Fibroblast of lung (primary cell): ENCODE measurements at regions not wholly inside any gene's neighbourhood (a gene's known extent, or its start where the extent isn't known, plus 50 kb on each side); places are given as distances from the start of the nearest gene placed in this dataset.

Experiments used
- DNase-seq, 2 donors: peaks; one replicate each; pipeline versions ENCODE4 v3.0.0 to v3.0.0-alpha.2; 2010; ENCODE audit warnings: low read depth in 2 of 2
- H2AFZ ChIP-seq: 2 replicates; pipeline ENCODE4 v1.5.1; 2012; ENCODE audit warnings: low read length, control low read depth, inconsistent platforms
- H3K27ac ChIP-seq: 2 replicates; pipeline ENCODE4 v1.5.1; 2011; ENCODE audit warnings: low read length, control low read depth; ENCODE audit not compliant: insufficient read depth
- H3K27me3 ChIP-seq: 2 replicates; pipeline ENCODE4 v1.5.1; 2011; ENCODE audit warnings: mild to moderate bottlenecking, low read length; ENCODE audit not compliant: control insufficient read depth, insufficient read depth
- H3K36me3 ChIP-seq: 2 replicates; pipeline ENCODE4 v1.5.1; 2011; ENCODE audit warnings: low read length; ENCODE audit not compliant: control insufficient read depth, insufficient read depth
- H3K4me1 ChIP-seq: 2 replicates; pipeline ENCODE4 v1.5.1; 2011; ENCODE audit warnings: low read length; ENCODE audit not compliant: control insufficient read depth, insufficient read depth; ENCODE audit errors: extremely low read depth
- H3K4me2 ChIP-seq: 2 replicates; pipeline ENCODE4 v1.5.1; 2011; ENCODE audit warnings: low read length, control low read depth; ENCODE audit not compliant: insufficient read depth; ENCODE audit errors: extremely low read depth
- H3K4me3 ChIP-seq, 4 experiments: fragments of 200-600 bp in 1 of 4; sonication (generic) in 1 of 4; replicated peaks in 1 of 4; 2 replicates each; pipeline ENCODE4 v1.5.1; 2011 to 2016; ENCODE audit warnings: low read length in 4 of 4, low read depth in 3 of 4, mild to moderate bottlenecking in 3 of 4, control low read depth in 2 of 4, inconsistent platforms in 1 of 4, mixed read lengths in 1 of 4; ENCODE audit not compliant: insufficient read depth in 1 of 4; ENCODE audit errors: control extremely low read depth in 1 of 4
- H3K79me2 ChIP-seq: 2 replicates; pipeline ENCODE4 v1.5.1; 2012; ENCODE audit warnings: mild to moderate bottlenecking, low read length, inconsistent platforms; ENCODE audit not compliant: control insufficient read depth, insufficient read depth
- H3K9ac ChIP-seq: 2 replicates; pipeline ENCODE4 v1.5.1; 2011; ENCODE audit warnings: mild to moderate bottlenecking, low read length, control low read depth; ENCODE audit not compliant: insufficient read depth
- H3K9me3 ChIP-seq: 2 replicates; pipeline ENCODE4 v1.5.1; 2012; ENCODE audit warnings: low read depth, low read length; ENCODE audit not compliant: control insufficient read depth, insufficient read depth
- H4K20me1 ChIP-seq: 2 replicates; pipeline ENCODE4 v1.5.1; 2011; ENCODE audit warnings: low read length; ENCODE audit not compliant: control insufficient read depth, insufficient read depth; ENCODE audit errors: extremely low read depth
- CTCF ChIP-seq, 2 donors: IDR thresholded peaks in 1 of 2; conservative IDR thresholded peaks in 1 of 2; 1 replicate in 1 of 2; 2 replicates in 1 of 2; pipeline ENCODE4 v1.5.1; 2011 to 2012; ENCODE audit warnings: low read length in 2 of 2, control low read depth in 1 of 2, inconsistent platforms in 1 of 2, low read depth in 1 of 2, mild to moderate bottlenecking in 1 of 2
- EZH2 ChIP-seq: IDR thresholded peaks from 2 replicates; pipeline ENCODE4 v1.5.1; 2012; ENCODE audit warnings: low read length, control low read depth, mild to moderate bottlenecking; ENCODE audit errors: missing control alignments

DNA sequence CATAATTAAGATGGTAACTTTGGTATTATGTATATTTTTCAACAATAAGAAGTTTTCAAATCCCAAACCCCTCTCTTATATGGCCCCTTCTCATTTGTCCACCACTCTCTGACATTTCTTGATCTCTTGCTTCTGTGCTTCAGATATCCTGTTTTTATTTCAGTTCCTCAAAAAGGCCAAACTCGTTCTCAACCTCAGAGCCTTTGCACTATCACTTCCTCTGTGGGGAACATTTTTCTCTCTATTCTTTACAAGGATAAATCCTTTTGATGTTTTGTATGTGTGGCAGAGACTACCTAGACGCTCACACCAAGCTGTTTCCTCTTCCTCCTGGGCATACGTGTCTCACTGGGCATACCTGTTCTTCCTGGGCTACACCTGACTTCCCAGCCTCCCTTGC lies 54.2 kb upstream of the FRMD4A start:
- Histone ChIP-seq H3K9me3 (no peaks in the 10 kb centered on the region), H3K27me3 (no peaks in the 10 kb centered on the region), H3K27ac (no peak overlapping the region), H3K9ac (no peak overlapping the region), H4K20me1 (no peaks in the 10 kb centered on the region), H3K4me3 (no peak overlapping the region), H3K4me2 (no peak overlapping the region), H2AFZ (no peak overlapping the region), H3K4me1 (peaks cover 3% of the 10 kb centered on the region), H3K79me2 (no peaks in the 10 kb centered on the region), H3K36me3 (no peaks in the 10 kb centered on the region)
- TF ChIP-seq CTCF (conservative IDR thresholded peaks at IDR 0.05 in 1 of 2, IDR thresholded peaks at IDR 0.05 in 1 of 2; ENCODE audit: low read depth in 1 of 2, low read length in 2 of 2) (no peak), EZH2 (no peak)
- DNase-seq = no peak

DNA sequence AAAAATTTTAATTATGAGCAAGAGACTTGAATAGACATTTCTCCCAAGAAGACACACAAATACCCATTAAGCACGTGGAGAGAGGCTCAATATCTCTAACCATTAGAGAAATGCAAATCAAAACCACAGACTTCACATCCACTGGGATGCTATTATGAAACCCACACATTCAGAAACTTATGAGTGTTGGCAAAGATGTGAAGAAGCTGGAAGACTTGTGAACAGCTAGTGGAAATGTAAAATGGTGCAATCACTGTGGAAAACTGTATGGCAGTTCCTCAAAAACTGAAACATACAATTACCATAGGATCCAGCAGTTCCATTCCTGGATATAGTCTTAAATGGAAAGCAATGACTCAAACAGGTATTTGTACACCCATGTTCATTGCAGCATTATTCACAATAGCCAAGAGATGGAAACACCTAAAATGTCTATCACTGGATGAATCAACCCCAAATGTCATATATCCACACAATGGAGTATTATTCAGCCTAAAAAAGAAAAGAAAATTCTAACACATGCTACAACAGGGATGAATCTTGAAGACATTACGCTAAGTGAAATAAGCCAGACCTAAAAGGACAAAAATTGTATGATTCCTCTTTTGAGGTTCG lies 53.5 kb upstream of the FRMD4A start:
- no peak overlapping the region for H3K27ac ChIP-seq
- H3K36me3 ChIP-seq = no peaks in the 10 kb centered on the region
- H3K4me1 ChIP-seq = peaks cover 3% of the 10 kb centered on the region
- H3K79me2 ChIP-seq = no peaks in the 10 kb centered on the region
- H3K9me3 ChIP-seq = no peaks in the 10 kb centered on the region
- no peak overlapping the region for H3K9ac ChIP-seq
- no peak overlapping the region for H3K4me2 ChIP-seq
- no peaks in the 10 kb centered on the region for H3K27me3 ChIP-seq
- H3K4me3 ChIP-seq = no peak overlapping the region
- no peaks in the 10 kb centered on the region for H4K20me1 ChIP-seq
- peak; percentile 12 to 65 for DNase-seq
- TF ChIP-seq EZH2 = no peak
- no peak for TF ChIP-seq CTCF (conservative IDR thresholded peaks at IDR 0.05 in 1 of 2, IDR thresholded peaks at IDR 0.05 in 1 of 2; ENCODE audit: low read depth in 1 of 2, low read length in 2 of 2)
- H2AFZ ChIP-seq = no peak overlapping the region

- H3K27ac ChIP-seq = no peak overlapping the region
- no peaks in the 10 kb centered on the region for H3K36me3 ChIP-seq
- no peak overlapping the region for H2AFZ ChIP-seq
- H3K27me3 ChIP-seq = no peaks in the 10 kb centered on the region
- no peaks in the 10 kb centered on the region for H3K9me3 ChIP-seq
- H3K79me2 ChIP-seq = no peaks in the 10 kb centered on the region
- H3K4me2 ChIP-seq = no peak overlapping the region
- H3K9ac ChIP-seq = no peak overlapping the region
- no peak overlapping the region for H3K4me3 ChIP-seq
- no peaks in the 10 kb centered on the region for H4K20me1 ChIP-seq
- TF ChIP-seq CTCF (conservative IDR thresholded peaks at IDR 0.05 in 1 of 2, IDR thresholded peaks at IDR 0.05 in 1 of 2; ENCODE audit: low read depth in 1 of 2, low read length in 2 of 2) = no peak
- peaks cover 3% of the 10 kb centered on the region for H3K4me1 ChIP-seq
- peak in 1 of 2 donors; percentile 90 for DNase-seq
These were observed 52.5 kb upstream of the FRMD4A start for GRCh38 chr10:14383266-14383665.
